ENCODE measurements at regions not wholly inside any gene's neighbourhood (a gene's known extent, or its start where the extent isn't known, plus 50 kb on each side); places are given as distances from the start of the nearest gene placed in this dataset.

DNA sequence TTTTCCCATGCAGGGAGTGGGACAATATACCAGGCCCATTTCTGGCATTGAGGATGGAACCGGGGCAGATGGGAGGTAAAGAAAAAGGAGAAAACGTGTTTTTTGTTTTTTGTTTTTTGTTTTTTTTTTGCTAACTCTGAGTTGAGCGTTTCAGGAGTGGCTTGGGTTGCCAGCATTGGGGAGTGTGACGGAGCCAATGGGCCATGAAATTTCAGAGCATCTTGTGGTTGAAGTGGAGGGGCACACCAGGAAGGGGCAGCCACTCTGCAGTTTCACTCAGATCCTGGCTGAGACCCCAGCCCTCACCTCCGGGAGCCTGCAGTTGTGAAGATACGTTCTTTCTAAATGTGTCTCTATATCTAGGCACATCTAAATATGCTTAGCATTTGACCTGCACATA lies 240.5 kb downstream of the TLE3 start:
- H3K4me3 ChIP-seq (ENCODE audit: low read depth in 1 of 3, low read length in 3 of 3): no peak overlapping the region
- TF ChIP-seq FOXA2 (IDR thresholded peaks at IDR 0.05) (no peak), TAF1 (conservative IDR thresholded peaks at IDR 0.05) (no peak), RAD21 (IDR thresholded peaks at IDR 0.05) (no peak), EGR1 (IDR thresholded peaks at IDR 0.05; ENCODE audit: low read depth in 2 of 2) (no peak), HNF4G (IDR thresholded peaks at IDR 0.05) (no peak), SP1 (IDR thresholded peaks at IDR 0.05) (no peak), RXRA (IDR thresholded peaks at IDR 0.05) (no peak), GABPA (IDR thresholded peaks at IDR 0.05 in 1 of 2, conservative IDR thresholded peaks at IDR 0.05 in 1 of 2) (no peak)
- TF ChIP-seq, protein P1, sequence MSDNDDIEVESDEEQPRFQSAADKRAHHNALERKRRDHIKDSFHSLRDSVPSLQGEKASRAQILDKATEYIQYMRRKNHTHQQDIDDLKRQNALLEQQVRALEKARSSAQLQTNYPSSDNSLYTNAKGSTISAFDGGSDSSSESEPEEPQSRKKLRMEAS (IDR thresholded peaks at IDR 0.05): no peak
- TF ChIP-seq, protein P2, sequence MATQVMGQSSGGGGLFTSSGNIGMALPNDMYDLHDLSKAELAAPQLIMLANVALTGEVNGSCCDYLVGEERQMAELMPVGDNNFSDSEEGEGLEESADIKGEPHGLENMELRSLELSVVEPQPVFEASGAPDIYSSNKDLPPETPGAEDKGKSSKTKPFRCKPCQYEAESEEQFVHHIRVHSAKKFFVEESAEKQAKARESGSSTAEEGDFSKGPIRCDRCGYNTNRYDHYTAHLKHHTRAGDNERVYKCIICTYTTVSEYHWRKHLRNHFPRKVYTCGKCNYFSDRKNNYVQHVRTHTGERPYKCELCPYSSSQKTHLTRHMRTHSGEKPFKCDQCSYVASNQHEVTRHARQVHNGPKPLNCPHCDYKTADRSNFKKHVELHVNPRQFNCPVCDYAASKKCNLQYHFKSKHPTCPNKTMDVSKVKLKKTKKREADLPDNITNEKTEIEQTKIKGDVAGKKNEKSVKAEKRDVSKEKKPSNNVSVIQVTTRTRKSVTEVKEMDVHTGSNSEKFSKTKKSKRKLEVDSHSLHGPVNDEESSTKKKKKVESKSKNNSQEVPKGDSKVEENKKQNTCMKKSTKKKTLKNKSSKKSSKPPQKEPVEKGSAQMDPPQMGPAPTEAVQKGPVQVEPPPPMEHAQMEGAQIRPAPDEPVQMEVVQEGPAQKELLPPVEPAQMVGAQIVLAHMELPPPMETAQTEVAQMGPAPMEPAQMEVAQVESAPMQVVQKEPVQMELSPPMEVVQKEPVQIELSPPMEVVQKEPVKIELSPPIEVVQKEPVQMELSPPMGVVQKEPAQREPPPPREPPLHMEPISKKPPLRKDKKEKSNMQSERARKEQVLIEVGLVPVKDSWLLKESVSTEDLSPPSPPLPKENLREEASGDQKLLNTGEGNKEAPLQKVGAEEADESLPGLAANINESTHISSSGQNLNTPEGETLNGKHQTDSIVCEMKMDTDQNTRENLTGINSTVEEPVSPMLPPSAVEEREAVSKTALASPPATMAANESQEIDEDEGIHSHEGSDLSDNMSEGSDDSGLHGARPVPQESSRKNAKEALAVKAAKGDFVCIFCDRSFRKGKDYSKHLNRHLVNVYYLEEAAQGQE (IDR thresholded peaks at IDR 0.05): no peak
- no peaks in the 10 kb centered on the region for H3K9me3 ChIP-seq (ENCODE audit: control insufficient read depth in 4 of 4, low read length in 3 of 4)
- peaks cover 0 to 5% (median 0%) of the 10 kb centered on the region in 4 donors for H3K27me3 ChIP-seq (ENCODE audit: control insufficient read depth in 4 of 4, insufficient read depth in 4 of 4, low read length in 3 of 4)
- H3K27ac ChIP-seq (ENCODE audit: low read depth in 1 of 2, low read length in 2 of 2): no peak overlapping the region
- no peak overlapping the region for H3K9ac ChIP-seq (ENCODE audit: low read depth in 1 of 2, low read length in 2 of 2)
- DNase-seq (ENCODE audit: low spot score): no peak
- no peaks in the 10 kb centered on the region for H3K36me3 ChIP-seq (ENCODE audit: control insufficient read depth in 4 of 4, insufficient read depth in 3 of 4, low read depth in 1 of 4, low read length in 3 of 4)
- no peaks in the 10 kb centered on the region for H3K4me1 ChIP-seq (ENCODE audit: control insufficient read depth in 4 of 4, insufficient read depth in 4 of 4, low read length in 3 of 4)
- 93% methylated on average over 6 of the region's 6 CpGs for WGBS

DNA sequence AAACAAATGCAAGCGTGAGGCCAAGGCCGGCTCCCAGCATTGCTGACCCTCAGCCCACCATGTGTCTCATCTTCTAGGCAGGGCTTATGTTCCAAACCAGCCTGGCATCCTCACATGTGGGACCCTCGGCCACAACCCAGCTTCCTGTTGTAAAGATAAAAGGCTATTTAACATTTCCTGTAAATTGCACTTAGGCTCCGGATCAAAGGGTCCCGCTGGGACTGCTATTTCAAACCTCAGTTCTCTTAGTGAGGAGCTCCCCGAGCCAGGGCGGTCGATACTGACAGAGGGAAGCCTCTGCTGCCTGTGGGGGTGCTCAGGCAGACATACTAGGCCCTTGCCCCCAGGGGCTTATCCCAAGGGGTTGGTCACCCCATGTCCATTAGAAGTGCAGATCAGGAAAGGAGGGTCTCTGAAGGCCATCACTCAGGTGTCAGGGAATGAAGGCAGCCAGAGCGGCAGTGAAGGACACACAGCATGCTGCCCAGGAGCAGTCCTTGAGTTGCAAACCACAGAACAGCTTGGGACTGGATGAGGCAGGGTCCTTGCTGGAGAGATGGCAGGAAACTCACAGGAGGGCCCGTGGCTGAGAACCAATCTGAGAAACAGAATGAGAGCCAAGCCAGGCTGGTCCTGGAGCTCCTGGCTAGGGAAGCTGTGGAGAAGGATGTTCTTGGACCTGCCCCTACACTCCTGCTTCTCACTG lies 239.9 kb downstream of the TLE3 start:
- no peak for DNase-seq (ENCODE audit: low spot score)
- peaks cover 0 to 5% (median 0%) of the 10 kb centered on the region in 4 donors for H3K27me3 ChIP-seq (ENCODE audit: control insufficient read depth in 4 of 4, insufficient read depth in 4 of 4, low read length in 3 of 4)
- no peaks in the 10 kb centered on the region for H3K4me1 ChIP-seq (ENCODE audit: control insufficient read depth in 4 of 4, insufficient read depth in 4 of 4, low read length in 3 of 4)
- H3K9ac ChIP-seq (ENCODE audit: low read depth in 1 of 2, low read length in 2 of 2): no peak overlapping the region
- no peak for TF ChIP-seq HNF4A (conservative IDR thresholded peaks at IDR 0.05)
- TF ChIP-seq SP1 (IDR thresholded peaks at IDR 0.05): no peak
- no peak for TF ChIP-seq JUND (IDR thresholded peaks at IDR 0.05)
- TF ChIP-seq FOXA1 (IDR thresholded peaks at IDR 0.05): no peak
- TF ChIP-seq GABPA (IDR thresholded peaks at IDR 0.05 in 1 of 2, conservative IDR thresholded peaks at IDR 0.05 in 1 of 2): no peak
- TF ChIP-seq, protein P1 (IDR thresholded peaks at IDR 0.05): no peak
- TF ChIP-seq, protein P3, sequence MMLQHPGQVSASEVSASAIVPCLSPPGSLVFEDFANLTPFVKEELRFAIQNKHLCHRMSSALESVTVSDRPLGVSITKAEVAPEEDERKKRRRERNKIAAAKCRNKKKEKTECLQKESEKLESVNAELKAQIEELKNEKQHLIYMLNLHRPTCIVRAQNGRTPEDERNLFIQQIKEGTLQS (IDR thresholded peaks at IDR 0.05): no peak
- H3K36me3 ChIP-seq (ENCODE audit: control insufficient read depth in 4 of 4, insufficient read depth in 3 of 4, low read depth in 1 of 4, low read length in 3 of 4): no peaks in the 10 kb centered on the region
- 75% methylated on average over 10 of the region's 10 CpGs for WGBS
- H3K27ac ChIP-seq (ENCODE audit: low read depth in 1 of 2, low read length in 2 of 2): no peak overlapping the region
- H3K9me3 ChIP-seq (ENCODE audit: control insufficient read depth in 4 of 4, low read length in 3 of 4): no peaks in the 10 kb centered on the region
- H3K4me3 ChIP-seq (ENCODE audit: low read depth in 1 of 3, low read length in 3 of 3): no peak overlapping the region

DNA sequence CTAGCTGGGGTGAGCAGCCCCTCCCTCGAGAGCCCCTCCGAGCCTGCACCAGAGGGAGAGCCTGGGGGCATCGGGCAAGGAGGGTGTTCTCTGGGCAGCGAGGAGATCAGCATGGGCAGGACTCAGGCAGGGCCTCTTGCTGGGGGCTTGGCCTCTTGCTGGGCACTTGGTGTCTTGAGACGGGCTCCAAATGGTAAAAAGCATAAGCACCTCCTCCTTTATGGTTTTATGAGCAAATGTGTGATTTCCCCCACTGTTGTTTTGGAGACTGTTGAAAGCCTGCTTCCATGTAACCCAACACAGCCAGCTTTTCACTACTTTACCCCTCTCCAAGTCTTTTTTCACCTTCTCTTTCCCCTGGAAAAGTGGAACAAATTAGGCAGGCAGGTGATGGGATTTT lies 239.3 kb downstream of the TLE3 start:
- Histone ChIP-seq H3K27ac (ENCODE audit: low read depth in 1 of 2, low read length in 2 of 2) (no peak overlapping the region), H3K4me3 (ENCODE audit: low read depth in 1 of 3, low read length in 3 of 3) (no peak overlapping the region), H3K9me3 (ENCODE audit: control insufficient read depth in 4 of 4, low read length in 3 of 4) (no peaks in the 10 kb centered on the region), H3K4me1 (ENCODE audit: control insufficient read depth in 4 of 4, insufficient read depth in 4 of 4, low read length in 3 of 4) (no peaks in the 10 kb centered on the region), H3K36me3 (ENCODE audit: control insufficient read depth in 4 of 4, insufficient read depth in 3 of 4, low read depth in 1 of 4, low read length in 3 of 4) (no peaks in the 10 kb centered on the region), H3K27me3 (ENCODE audit: control insufficient read depth in 4 of 4, insufficient read depth in 4 of 4, low read length in 3 of 4) (peaks cover 0 to 5% (median 0%) of the 10 kb centered on the region in 4 donors), H3K9ac (ENCODE audit: low read depth in 1 of 2, low read length in 2 of 2) (no peak overlapping the region)
- DNase-seq (ENCODE audit: low spot score): no peak
- WGBS: 92% methylated on average over 5 of the region's 5 CpGs
- no peak for TF ChIP-seq SP1 (IDR thresholded peaks at IDR 0.05)
- no peak for TF ChIP-seq HNF4A (conservative IDR thresholded peaks at IDR 0.05)

Measured in liver (tissue), 7 donors.